HEK293T (cell line): ENCODE measurements at regions not wholly inside any gene's neighbourhood (a gene's known extent, or its start where the extent isn't known, plus 50 kb on each side); places are given as distances from the start of the nearest gene placed in this dataset.

Experiments used
- ARNT ChIP-seq: fragments of 450-650 bp; IDR thresholded peaks from 2 replicates; pipeline ENCODE4 v1.6.1; 2017; ENCODE audit warnings: mild to moderate bottlenecking
- BHLHE40 ChIP-seq: fragments of 450-650 bp; IDR thresholded peaks from 2 replicates; pipeline ENCODE4 v1.6.1; 2016; ENCODE audit warnings: mild to moderate bottlenecking, moderate library complexity, borderline replicate concordance
- ELF4 ChIP-seq: fragments of 450-650 bp; IDR thresholded peaks from 2 replicates; pipeline ENCODE4 v1.6.1; 2017; ENCODE audit warnings: antibody characterized with exemption
- FOXK2 ChIP-seq: fragments of 450-650 bp; IDR thresholded peaks from 2 replicates; pipeline ENCODE4 v1.6.1; 2016; ENCODE audit warnings: mild to moderate bottlenecking
- HDGF ChIP-seq: fragments of 450-650 bp; IDR thresholded peaks from 2 replicates; pipeline ENCODE4 v1.6.1; 2017; ENCODE audit warnings: antibody characterized with exemption, borderline replicate concordance
- L3MBTL2 ChIP-seq: fragments of 450-650 bp; conservative IDR thresholded peaks from 2 replicates; pipeline ENCODE4 v1.6.1; 2016; ENCODE audit warnings: mild to moderate bottlenecking
- NFRKB ChIP-seq: fragments of 450-650 bp; IDR thresholded peaks from 2 replicates; pipeline ENCODE4 v1.6.1; 2016; ENCODE audit warnings: mild to moderate bottlenecking, moderate library complexity
- SP1 ChIP-seq: fragments of 450-650 bp; IDR thresholded peaks from 2 replicates; pipeline ENCODE4 v1.6.1; 2017
- SUZ12 ChIP-seq: fragments of 450-650 bp; IDR thresholded peaks from 2 replicates; pipeline ENCODE4 v1.6.1; 2016; ENCODE audit warnings: mild to moderate bottlenecking
- TARDBP ChIP-seq: fragments of 450-650 bp; IDR thresholded peaks from 2 replicates; pipeline ENCODE4 v1.6.1; 2016

DNA sequence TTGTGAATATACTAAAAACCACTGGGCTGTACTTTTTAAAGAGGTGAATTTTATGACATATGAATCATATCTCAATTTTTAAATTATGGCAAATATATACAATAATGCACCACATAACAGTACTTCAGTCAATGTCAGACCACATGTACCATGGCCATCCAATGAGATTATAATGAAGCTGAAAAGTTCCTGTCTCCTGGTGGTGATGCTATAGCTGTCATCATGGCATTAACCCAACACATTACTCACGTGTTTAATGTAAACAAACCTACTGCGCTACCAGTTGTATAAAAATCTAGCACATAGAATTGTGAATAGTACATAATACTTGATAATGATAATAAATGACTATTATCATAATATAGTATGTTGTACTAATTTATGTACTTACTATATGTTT is 77.6 kb upstream of the ID2 start:
- TF ChIP-seq SUZ12 (no peak), ELF4 (no peak), HDGF (no peak), L3MBTL2 (no peak), NFRKB (no peak), ARNT (no peak), FOXK2 (no peak), BHLHE40 (no peak), TARDBP (no peak), SP1 (no peak)
